Neural crest cell (in vitro differentiated cells): ENCODE measurements at regions not wholly inside any gene's neighbourhood (a gene's known extent, or its start where the extent isn't known, plus 50 kb on each side); places are given as distances from the start of the nearest gene placed in this dataset.

Experiments used
- DNase-seq: peaks from one replicate; pipeline ENCODE4 v3.0.0; 2021; ENCODE audit warnings: low read depth, mixed read lengths, low spot score
- H3K27ac Mint-ChIP-seq: one replicate; pipeline ENCODE4 v1.8.0; 2021; ENCODE audit warnings: mild to moderate bottlenecking, mixed read lengths; ENCODE audit not compliant: unreplicated experiment
- H3K27me3 Mint-ChIP-seq: 2 replicates; pipeline ENCODE4 v1.8.0; 2021; ENCODE audit warnings: low read depth, mild to moderate bottlenecking, mixed read lengths
- H3K36me3 Mint-ChIP-seq: 2 replicates; pipeline ENCODE4 v1.8.0; 2021; ENCODE audit warnings: low read depth, mild to moderate bottlenecking, mixed read lengths
- H3K4me1 Mint-ChIP-seq: 2 replicates; pipeline ENCODE4 v1.8.0; 2021; ENCODE audit warnings: mixed read lengths
- H3K4me3 Mint-ChIP-seq: one replicate; pipeline ENCODE4 v1.8.0; 2021; ENCODE audit warnings: mild to moderate bottlenecking, mixed read lengths
- H3K9me3 Mint-ChIP-seq: 2 replicates; pipeline ENCODE4 v1.8.0; 2021; ENCODE audit warnings: mixed read lengths
- TF ChIP-seq, protein P1 (sequence below): fragments of 200-600 bp; sonication (generic); conservative IDR thresholded peaks from 2 replicates; pipeline ENCODE4 v1.5.0; 2021; ENCODE audit warnings: antibody characterized with exemption, mild to moderate bottlenecking

DNA sequence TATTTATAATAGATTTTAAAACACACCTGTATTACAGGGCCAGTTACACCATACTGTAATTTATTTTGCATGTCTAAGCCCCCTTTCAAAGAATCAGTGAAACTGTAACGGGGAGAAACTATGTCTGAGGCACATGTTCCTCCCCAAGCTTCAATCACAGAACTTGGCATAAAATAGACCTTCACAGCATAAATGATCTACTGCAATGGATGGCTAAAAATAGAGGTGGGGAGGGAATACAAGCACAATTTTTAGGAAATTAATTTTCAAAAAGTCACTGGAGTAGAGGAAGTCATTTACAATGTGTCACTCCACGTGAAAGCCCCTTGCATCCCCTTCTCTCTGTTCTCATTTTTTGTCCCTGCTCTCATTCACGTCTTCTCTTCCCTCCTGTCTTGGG is 385.2 kb downstream of the TNS3 start:
- Mint-ChIP-seq H3K36me3 (no peaks in the 10 kb centered on the region), H3K27me3 (no peaks in the 10 kb centered on the region), H3K4me3 (no peak overlapping the region), H3K4me1 (no peaks in the 10 kb centered on the region), H3K27ac (no peak overlapping the region), H3K9me3 (no peaks in the 10 kb centered on the region)
- TF ChIP-seq, protein P1, sequence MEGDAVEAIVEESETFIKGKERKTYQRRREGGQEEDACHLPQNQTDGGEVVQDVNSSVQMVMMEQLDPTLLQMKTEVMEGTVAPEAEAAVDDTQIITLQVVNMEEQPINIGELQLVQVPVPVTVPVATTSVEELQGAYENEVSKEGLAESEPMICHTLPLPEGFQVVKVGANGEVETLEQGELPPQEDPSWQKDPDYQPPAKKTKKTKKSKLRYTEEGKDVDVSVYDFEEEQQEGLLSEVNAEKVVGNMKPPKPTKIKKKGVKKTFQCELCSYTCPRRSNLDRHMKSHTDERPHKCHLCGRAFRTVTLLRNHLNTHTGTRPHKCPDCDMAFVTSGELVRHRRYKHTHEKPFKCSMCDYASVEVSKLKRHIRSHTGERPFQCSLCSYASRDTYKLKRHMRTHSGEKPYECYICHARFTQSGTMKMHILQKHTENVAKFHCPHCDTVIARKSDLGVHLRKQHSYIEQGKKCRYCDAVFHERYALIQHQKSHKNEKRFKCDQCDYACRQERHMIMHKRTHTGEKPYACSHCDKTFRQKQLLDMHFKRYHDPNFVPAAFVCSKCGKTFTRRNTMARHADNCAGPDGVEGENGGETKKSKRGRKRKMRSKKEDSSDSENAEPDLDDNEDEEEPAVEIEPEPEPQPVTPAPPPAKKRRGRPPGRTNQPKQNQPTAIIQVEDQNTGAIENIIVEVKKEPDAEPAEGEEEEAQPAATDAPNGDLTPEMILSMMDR = no peak
- DNase-seq = no peak

DNA sequence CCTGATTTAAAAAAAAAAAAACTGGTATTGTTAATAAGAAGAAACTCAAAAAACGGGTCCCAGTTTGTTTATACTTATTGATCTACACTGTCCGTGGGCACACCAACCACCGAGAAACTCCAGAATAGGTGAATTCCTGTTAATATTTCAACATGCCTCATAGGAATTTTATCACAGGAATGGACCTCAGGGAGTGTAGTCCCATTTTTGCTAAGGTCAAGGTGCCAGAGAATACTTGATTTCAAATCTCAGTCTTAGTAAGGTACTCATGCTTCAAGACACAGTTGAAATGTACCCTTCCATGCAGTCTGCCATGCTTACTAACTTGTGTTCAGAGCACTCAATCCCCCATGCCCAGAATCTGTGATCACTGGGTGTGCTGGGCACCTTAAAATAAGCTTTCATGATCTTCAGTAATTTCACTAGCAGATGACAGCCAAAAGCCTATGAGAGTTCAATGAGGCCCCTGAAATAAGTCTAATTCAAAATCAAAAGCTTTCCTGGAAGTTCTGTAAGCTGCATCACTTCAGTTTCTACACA is 385.7 kb downstream of the TNS3 start:
- DNase-seq = no peak
- no peaks in the 10 kb centered on the region for H3K27me3 Mint-ChIP-seq
- TF ChIP-seq, protein P1 = no peak

DNA sequence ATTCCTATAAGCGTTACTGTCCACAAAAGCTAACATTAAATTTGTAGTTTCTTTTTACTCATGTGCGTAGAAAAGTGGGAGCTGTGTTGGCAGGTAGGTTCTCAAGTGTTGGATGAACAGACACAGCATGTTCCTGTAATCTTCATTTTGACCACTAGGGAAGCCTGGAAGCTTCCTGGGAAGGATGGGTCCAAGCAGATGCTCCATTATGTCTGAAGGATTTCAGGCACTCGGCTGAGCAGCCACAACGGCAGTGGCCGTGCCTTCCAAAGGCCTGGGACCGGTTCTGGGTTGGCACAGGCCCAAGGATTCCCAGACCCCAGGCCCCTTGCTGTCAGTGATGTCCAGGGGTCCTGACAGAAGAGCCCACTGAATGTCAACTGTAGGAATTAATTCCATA is 386.3 kb downstream of the TNS3 start:
- H3K4me1 Mint-ChIP-seq = no peaks in the 10 kb centered on the region
- H3K9me3 Mint-ChIP-seq = no peaks in the 10 kb centered on the region
- no peaks in the 10 kb centered on the region for H3K36me3 Mint-ChIP-seq
- H3K27me3 Mint-ChIP-seq = no peaks in the 10 kb centered on the region
- no peak overlapping the region for H3K4me3 Mint-ChIP-seq
- H3K27ac Mint-ChIP-seq = no peak overlapping the region
- no peak for DNase-seq
- TF ChIP-seq, protein P1 = peak; percentile 51

More for the DNA sequence above, 385.7 kb downstream of the TNS3 start:
- Mint-ChIP-seq H3K36me3 (no peaks in the 10 kb centered on the region), H3K27ac (no peak overlapping the region), H3K4me1 (no peaks in the 10 kb centered on the region), H3K9me3 (no peaks in the 10 kb centered on the region), H3K4me3 (no peak overlapping the region)

DNA sequence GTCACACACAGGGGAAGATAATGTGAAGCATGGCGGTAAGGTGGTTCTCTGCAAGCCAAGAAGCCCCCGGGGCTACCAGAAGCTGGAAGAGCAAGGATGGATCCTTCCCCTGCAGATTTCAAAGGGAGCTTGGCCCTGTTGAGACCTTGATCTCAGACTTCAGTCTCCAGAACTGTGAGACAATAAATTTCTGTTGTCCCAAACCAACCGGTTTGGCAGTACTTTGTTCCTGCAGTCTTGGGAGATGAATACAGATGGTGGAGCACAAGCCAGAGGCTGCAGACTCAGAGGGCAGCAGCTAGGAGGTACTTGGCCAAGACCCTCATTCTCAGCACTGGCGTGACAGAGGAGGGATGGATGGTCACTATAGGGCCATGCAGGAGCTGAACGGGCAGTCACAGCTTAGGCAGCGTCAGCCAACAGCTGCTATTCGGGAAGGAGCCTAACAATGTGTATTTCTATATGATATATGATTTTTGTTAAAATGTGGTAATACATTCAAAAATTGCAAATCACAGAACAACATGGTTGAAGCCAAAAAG is 387.3 kb downstream of the TNS3 start:
- no peak for DNase-seq
- H3K27me3 Mint-ChIP-seq = no peaks in the 10 kb centered on the region
- H3K4me1 Mint-ChIP-seq = no peaks in the 10 kb centered on the region
- no peak overlapping the region for H3K4me3 Mint-ChIP-seq
- no peaks in the 10 kb centered on the region for H3K9me3 Mint-ChIP-seq
- H3K27ac Mint-ChIP-seq = no peak overlapping the region
- TF ChIP-seq, protein P1 = no peak
- H3K36me3 Mint-ChIP-seq = no peaks in the 10 kb centered on the region

DNA sequence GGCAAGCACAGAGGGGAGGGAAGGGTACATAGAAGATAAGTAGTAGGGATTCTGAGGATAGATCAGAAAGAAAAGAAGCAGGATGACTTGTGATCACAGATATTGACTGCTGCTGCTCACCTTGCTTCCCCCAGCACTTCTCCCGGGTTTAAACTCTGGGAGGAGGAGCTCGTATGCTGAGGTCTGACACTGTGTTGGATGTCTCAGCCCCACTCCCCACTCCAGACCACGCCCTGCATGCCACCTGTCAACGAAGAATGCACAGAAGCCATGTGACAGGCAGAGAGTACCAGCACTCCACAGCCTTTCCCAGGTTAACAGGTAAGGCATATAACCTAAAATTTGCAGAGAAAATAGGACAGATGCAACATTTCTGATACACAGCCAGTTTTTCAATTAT is 388.9 kb downstream of the TNS3 start:
- Mint-ChIP-seq H3K27ac (no peak overlapping the region), H3K36me3 (no peaks in the 10 kb centered on the region), H3K4me3 (no peak overlapping the region), H3K4me1 (no peaks in the 10 kb centered on the region), H3K9me3 (no peaks in the 10 kb centered on the region), H3K27me3 (no peaks in the 10 kb centered on the region)
- TF ChIP-seq, protein P1 = no peak
- no peak for DNase-seq
